RPMI7951 (cell line): ENCODE measurements at regions not wholly inside any gene's neighbourhood (a gene's known extent, or its start where the extent isn't known, plus 50 kb on each side); places are given as distances from the start of the nearest gene placed in this dataset.
"Not testable (repeated sequence)": the region's sequence is repeated elsewhere in the genome, so short reads cannot be mapped to it uniquely, and the experiment has no call there.

ENCODE experiments used
- DNase-seq: peaks from one replicate; pipeline ENCODE4 v3.0.0-alpha.2; 2012; ENCODE audit warnings: low read depth

GRCh38 chr3:102036017-102036416 lies 186.7 kb downstream of the NFKBIZ start:
- DNase-seq = no peak

GRCh38 chr3:102036472-102036871 lies 187.2 kb downstream of the NFKBIZ start:
- no peak for DNase-seq

- no peak for DNase-seq
These were observed 187.9 kb downstream of the NFKBIZ start for GRCh38 chr3:102037209-102037608.

- no peak for DNase-seq
These were observed 188.5 kb downstream of the NFKBIZ start for GRCh38 chr3:102037791-102038190.

GRCh38 chr3:102038477-102039142 lies 189.3 kb downstream of the NFKBIZ start:
- DNase-seq = no peak

- DNase-seq = not testable (repeated sequence)
These were observed 190.8 kb downstream of the NFKBIZ start for GRCh38 chr3:102040144-102040543.

GRCh38 chr3:102053375-102053989 lies 204.2 kb downstream of the NFKBIZ start:
- DNase-seq = peak; percentile 45

- no peak for DNase-seq
These were observed 205.3 kb downstream of the NFKBIZ start for GRCh38 chr3:102054543-102055080.

- no peak for DNase-seq
These were observed 208.6 kb downstream of the NFKBIZ start for GRCh38 chr3:102057781-102058421.

- DNase-seq = no peak
These were observed 210.0 kb downstream of the NFKBIZ start for GRCh38 chr3:102059145-102059943.

- DNase-seq = peak; percentile 24
These were observed 211.5 kb downstream of the NFKBIZ start for GRCh38 chr3:102060814-102061213.

- DNase-seq = no peak
These were observed 214.3 kb downstream of the NFKBIZ start for GRCh38 chr3:102063572-102063971.

GRCh38 chr3:102066470-102066869 lies 217.2 kb downstream of the NFKBIZ start:
- no peak for DNase-seq

GRCh38 chr3:102068327-102068726 lies 219.0 kb downstream of the NFKBIZ start:
- no peak for DNase-seq

GRCh38 chr3:102068736-102069135 lies 219.4 kb downstream of the NFKBIZ start:
- no peak for DNase-seq

GRCh38 chr3:102069211-102069662 lies 219.9 kb downstream of the NFKBIZ start:
- DNase-seq = peak; percentile 39

- peak; percentile 25 for DNase-seq
These were observed 225.6 kb downstream of the NFKBIZ start for GRCh38 chr3:102074946-102075345.

GRCh38 chr3:102078401-102078800 lies 229.1 kb downstream of the NFKBIZ start:
- no peak for DNase-seq

GRCh38 chr3:102078854-102079808 lies 229.8 kb downstream of the NFKBIZ start:
- DNase-seq = no peak

GRCh38 chr3:102079809-102080197 lies 230.5 kb downstream of the NFKBIZ start:
- no peak for DNase-seq
